NCI-H526 treated with DMSO at 0.1 percent for 48 hours (cell line): ENCODE measurements at regions not wholly inside any gene's neighbourhood (a gene's known extent, or its start where the extent isn't known, plus 50 kb on each side); places are given as distances from the start of the nearest gene placed in this dataset.
"Not testable (repeated sequence)": the region's sequence is repeated elsewhere in the genome, so short reads cannot be mapped to it uniquely, and the experiment has no call there.

Source experiments
- DNase-seq: peaks from one replicate; lab custom pipeline; 2025; lab: John Stamatoyannopoulos, UW

DNA sequence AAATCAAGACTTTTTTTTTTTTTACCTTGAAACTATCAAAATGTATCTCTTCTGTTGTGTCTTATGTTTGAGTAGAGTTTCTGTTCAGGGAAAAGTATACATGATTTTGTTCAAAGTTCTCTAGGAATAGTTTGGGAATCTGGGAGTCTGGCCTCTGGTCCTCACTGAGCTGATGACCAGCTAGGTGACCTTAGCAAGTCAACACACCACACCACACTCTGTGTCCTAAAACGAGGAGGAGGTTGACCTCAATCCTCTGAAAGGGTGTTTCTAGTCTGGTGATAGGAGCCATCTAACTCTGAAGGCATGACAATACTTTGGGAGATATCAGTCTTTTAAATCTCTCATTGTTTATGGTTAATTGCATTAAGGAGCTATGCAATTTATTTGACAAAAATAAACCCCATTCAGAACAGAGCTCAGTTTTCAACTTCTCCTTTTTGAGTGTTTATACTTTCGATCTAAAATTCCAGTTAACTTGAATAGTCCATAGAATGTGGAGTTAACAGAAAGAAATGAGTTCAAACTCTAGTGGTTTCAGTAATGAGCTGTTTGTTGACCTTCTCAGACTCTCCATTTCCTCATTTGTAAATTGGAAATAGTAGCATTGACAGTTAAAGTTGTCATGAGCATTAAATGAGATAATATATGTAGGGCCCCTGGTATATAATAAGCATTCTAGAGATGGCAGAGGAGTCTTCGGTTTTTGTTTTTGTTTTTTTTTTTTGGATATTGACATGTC, 112.2 kb upstream of the LRRN1 start:
- no peak for DNase-seq

DNA sequence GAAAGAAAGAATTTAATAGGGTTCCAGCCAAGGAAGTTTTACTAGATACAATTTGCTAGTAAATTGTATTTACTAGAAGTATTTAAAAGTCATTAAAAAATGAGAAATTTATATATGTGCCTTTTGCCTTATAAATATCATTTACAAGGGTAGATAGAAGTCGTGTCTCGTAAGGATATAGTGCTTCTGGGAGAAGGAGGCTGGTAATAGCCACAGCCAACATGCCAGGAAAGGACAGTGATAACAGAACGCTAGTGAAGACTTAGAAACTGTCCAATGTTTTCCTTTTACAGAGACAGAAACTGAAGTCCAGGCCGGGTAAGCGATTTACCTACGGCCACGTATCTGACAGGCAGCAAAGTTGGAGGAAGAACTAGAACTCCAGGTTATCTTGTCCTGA, 113.5 kb upstream of the LRRN1 start:
- no peak for DNase-seq

DNA sequence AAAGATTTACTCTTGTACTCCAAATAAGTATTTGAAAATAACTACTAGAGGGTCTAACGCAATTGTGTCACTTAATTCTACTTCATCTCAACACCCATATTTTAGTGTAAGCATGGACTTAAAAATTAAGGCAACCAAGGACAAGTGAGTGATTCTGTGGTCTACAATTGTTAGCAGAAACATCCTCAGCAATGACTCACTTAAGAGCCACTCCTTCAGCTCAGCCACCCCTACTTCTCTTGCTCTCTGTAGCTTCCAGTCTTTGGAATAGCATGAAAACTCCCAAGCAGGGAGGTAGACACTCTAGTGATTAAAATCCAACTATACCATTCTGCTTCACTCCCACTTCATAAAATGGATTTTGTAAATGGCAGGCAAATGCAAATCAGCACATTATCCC, 116.0 kb upstream of the LRRN1 start:
- no peak for DNase-seq

DNA sequence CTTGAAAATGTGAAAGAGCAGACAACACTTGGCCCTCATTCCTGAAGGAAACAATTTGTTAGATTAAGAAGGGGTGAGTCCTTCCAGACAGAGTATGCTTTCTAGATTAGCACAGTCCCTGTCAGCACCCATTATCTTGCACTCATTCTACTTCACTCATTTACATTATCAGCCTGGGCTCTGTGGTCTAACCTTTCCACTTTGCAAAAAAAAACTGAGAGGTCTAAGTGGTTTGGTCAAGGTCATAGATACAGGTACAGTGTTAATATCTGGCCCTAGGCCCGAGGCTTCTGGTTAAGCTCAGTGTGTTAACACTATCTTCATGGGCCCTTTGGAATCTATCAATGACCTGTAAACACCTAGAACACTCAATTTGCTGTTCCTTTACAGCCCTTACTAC, 123.4 kb upstream of the LRRN1 start:
- no peak for DNase-seq

DNA sequence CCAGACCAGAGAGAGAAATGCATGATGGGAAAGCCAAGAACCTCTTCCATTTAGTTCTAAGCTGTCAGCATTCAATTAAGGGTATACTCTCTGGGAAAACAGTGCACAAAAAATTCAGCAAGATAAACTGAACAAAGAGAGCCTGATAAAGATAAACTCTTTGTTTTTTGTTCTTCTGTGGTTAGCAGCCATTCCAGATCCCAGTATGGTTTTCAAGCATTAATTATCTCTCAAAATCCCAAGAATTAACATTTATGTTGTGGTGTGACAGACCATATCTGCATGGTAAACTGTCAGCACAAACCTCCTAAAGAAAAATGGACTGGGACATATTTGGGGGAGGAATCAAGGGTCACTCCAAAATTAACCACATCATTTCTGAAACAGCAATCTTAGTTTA, 124.0 kb upstream of the LRRN1 start:
- no peak for DNase-seq

DNA sequence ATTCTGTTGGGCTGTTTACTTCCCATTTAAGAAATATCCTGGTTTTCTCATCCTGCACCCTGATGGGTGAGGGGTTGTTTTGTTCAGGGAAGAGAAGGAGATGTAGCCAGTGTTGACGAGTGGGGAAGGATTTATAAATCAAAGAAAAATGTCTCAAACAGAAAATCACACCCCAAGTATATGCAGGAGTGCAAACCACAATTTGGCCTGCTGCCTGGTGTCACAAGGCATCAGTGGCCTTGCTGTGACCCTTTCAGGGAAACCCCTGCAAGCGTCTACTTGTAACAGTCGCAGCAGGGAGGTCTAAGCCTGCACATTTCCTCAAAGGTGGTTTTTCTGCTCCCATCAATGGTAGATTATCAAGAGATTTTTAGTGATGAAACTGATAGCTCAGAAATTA, 132.6 kb upstream of the LRRN1 start:
- no peak for DNase-seq

DNA sequence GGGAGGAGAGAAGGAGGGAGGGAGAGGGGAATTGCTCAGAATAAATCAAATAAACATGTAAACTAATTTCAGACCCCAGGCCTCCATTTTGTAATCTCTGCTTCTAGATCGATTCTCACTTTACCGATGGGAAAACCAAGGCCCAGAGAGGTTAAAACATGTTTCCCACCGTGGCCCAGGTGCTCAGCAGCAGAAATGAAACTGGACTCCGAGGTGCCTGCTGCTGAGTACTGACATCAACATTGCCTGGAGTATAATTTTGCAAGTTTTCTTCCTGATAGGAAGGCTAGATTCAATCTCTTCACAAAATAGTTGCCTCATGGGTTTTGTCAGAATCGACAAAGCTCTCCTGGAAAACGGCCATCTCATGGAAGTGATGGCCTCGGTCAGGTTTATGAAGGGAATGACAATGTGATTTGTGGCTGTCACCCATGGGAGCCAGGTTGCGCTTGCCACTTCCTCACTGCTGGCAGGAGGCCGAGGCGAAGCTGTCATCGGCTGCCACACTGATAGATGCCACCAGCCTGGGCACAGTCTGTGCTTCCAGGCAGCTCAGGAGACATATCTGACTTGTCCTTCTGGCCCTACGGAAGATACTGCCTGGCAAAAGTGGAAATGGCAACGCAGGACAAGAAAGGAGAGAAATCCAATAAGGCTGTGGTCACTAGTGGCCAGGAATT, 133.1 kb upstream of the LRRN1 start:
- no peak for DNase-seq

DNA sequence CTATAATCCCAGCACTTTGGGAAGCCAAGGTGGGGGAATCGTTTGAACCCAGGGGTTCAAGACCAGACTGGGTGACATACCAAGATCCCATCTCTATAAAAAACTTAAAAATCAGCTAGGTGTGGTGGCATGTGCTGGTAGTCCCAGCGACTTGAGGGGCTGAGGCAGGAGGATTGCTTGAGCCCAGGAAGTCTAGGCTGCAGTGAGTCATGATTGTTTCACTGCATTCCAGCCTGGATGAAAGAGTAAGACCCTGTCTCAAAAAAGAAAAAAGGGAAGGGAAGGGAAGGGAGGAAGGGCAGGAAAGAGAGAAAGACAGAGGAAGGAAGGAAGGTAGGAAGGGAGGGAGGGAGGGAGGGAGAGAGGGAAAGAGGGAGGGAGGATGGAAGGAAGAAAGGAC, 133.7 kb upstream of the LRRN1 start:
- DNase-seq = no peak

DNA sequence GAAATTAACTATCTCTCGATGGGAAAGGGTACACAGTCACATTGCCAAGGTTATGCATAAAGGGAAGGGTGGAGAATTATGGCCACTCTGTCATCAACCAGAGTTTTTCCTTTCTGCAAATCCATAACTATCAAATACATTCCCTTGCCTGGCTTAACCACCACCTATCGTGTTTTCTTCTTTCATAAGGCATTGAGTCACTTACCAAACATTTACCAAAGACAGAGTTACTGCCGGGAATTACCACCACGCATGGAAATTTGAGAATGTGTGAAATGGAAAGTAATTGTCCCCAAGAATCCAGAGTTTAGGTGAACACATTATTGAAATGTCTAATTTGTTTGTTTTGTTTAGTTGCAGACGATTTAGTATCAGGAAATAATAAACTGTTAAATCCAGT, 134.3 kb upstream of the LRRN1 start:
- no peak for DNase-seq

DNA sequence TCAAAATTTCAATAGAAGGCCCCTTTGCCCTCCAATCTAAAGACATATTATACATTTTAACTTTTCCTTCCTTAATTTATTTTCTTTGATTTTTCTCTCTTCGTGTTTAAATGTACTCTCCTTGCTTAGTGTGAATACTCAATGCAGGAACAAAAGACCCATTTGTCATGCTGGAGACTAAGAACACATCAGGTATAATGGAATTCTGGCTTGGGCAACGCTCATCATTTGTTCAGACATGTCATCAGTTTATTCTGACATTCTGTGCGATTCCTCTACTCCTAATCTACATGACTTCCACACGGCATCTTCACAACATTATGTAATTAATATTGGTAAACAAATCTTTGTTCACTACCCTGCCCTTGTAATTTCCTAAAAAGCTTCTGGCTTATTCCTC, 136.6 kb upstream of the LRRN1 start:
- no peak for DNase-seq

DNA sequence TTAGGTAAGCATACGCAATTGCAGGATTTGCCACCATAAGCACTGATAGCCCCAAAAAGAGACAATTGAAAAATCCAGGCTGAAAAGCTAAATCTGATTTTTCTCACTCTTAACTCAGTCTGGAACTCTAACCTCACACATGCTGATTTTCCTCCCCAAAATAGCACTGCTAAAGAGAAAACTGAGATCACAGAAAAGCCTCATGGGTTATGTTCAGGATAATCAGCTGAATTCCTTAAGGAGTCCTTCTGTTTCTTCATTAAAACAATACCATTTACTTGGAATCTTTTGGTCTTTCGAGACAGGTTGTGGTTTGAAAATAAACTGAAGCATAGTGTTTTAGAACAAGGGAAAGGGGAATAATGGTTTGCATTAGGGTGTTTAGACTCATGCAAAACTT, 144.3 kb upstream of the LRRN1 start:
- DNase-seq = no peak

DNA sequence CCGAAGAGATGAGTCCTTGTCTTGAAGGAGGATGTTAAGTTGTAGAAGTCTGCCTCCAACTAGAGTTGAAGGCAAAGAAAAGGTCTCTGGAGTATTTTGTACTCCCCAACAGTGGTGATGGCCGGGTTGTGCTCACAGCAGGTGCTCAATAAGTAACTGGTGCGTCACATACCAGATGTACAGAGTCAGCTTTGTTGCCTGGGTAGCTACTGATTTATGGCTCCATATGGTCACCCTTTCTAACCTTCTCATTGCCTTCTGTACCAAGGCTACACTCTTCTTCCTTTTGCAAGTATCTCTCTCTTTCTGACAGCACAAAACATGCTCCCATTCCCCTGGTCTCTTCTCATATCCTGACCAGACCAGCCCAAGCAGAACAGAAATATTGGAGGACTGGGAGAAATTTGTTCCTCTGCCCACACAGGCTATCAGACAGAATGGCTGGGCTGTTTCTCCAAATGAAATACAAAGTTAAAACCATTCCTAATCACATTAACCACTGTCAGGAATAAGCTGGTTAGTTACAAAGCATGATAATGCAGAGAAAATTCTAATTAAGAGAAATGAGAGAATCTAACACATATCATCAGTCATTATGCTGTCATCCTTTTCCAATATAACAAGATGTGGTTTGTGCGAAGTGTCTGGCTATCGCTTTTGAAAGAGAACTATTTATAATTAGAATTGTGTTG, 150.1 kb upstream of the LRRN1 start:
- DNase-seq = no peak

DNA sequence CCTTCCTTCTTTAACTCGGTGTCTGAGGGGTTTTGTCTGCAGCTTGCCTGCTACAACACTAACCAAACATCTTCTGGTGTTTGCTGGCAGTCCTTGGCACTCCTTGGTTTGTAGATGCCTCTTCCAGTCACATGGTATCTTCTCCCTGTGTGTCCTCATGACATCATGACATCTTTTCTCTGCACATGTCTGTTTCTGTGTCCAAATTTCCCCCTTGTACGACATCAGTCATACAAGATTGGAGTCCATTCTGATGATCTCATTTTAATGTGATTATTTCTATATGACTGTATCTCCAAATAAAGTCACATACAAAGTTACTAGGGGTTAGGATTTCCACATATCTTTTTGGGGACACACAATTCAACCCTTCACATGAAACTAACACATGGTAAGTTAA, 152.3 kb upstream of the LRRN1 start:
- DNase-seq = no peak

DNA sequence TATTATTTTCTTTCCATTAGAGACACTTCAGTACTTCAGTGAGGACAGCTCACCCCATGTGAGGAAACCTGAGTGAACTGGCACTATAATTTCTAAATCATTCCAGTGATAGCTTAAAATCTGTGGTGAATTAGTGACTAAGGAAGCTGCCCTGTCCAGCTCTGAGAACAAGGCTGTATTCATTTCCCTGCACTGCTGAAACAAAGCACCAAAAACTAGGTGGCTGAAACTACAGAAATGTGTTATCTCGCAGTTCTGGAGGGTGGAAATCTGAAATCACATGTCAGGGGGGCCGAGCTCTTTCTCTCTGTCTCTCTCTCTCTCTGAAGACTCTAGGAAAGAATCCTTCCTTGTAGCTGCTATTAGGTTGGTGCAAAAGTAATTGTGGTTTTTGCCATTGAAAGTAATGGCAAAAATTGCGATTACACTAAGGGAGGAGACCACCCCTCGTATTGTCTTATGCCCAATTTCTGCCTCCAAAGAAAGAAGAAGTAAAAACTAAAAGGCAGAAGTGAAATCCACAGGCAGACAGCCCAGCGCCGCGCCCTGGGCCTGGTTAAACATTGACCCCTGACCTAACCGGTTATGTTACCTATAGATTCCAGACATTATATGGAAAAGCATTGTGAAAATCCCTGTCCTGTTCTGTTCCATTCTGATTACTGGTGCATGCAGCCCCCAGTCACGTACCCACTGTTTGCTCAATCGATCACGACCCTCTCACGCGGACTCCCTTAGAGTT, 153.0 kb upstream of the LRRN1 start:
- DNase-seq = not testable (repeated sequence)

DNA sequence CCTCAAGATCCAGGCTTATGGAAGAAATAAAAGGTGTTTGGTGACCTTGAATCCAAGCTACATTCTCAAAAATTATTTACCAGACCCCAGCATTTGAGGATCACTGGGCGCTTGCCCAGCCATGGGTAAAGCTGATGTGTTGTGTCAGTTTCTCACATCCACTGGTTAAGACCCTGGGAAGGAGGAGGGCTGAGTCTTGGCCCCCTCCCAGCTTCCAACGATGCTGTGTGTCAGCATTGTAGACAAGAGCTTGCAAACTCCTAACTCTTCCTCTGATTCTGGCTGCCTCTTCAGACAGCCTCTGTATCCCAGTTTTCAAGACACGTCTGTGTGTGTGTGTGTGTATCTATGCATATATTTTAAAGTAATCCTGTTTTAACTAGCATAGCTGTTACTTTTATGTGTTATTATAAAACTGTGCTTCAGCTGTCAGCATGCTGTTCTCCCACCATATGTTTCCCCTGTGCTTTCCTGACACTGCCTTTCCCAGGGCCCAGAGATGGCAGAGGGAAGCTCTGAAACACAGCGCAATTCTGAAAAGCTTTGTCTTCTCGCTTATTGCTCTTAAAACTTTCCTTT, 157.3 kb upstream of the LRRN1 start:
- DNase-seq = no peak

DNA sequence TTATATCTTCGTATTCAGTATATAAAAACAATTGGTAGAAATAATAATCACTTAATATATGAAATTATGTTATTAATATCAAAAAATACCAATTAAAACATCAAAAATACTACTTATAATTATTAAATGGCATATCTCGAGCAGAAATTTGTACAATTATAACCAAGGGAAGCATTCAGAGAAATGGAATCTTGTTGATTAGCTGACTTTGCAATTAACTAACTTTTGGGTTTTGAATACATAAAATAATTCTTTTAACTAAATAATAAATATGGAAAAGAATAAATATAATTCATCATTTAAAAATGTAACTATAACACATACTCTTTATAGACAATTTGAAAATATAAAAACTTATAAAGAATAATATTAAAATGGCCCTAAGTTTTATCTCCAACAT, 160.2 kb upstream of the LRRN1 start:
- no peak for DNase-seq

DNA sequence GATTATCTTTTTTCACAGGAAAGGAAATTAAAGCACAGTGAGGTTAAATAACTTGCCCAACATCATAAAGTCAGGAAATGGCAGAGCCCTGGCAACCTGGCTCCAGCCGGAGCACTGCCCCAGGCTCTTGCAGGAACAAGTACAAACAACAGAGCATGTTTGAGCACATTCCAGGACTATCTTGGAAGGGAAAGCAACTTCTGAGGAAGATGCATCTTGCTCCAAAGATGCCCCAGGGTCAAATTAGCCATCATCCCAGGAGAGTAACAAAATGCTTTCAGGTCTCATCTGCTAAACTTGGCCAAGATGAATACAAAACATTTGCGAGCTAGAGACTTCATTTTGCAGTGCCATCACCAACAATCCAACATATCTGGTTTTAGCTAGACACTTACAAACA, 162.4 kb upstream of the LRRN1 start:
- DNase-seq = no peak

DNA sequence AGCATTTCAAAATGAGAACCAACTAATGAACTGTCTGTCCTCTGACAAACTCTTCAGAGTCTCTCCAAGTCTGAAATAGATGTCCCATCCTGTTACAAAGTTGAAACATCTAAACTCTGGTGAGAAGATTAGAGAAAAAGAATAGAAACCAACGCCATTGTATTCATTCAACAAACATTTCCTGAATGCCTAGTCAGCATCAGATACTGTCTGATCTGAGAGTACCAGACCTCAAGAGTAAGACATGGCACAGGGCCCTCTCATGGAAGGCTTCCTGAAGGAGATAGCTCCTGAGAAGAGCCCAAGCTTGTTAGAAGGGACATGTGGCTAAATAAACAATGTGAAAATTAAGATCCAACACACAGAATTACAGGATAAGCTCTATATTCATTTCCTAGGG, 164.1 kb upstream of the LRRN1 start:
- no peak for DNase-seq

DNA sequence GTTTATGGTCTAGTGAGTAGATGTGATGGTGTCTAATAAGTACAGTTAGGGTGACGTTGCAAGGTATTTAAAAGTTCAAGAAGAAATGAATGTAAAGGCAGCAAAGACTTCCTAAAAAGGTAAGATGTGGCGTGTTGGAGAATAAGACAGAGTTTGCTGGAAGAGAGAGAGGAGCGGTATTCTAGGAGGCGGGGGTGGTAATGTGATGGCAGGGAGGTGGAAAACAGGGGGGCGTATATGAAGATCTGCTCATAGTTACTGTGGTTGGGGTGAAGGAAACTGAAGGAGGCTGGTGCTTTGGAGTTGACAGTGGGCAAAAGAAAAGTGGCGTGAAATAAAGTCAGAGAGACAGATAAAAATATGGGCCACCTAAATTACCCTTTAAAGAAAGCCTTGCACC, 164.9 kb upstream of the LRRN1 start:
- no peak for DNase-seq

DNA sequence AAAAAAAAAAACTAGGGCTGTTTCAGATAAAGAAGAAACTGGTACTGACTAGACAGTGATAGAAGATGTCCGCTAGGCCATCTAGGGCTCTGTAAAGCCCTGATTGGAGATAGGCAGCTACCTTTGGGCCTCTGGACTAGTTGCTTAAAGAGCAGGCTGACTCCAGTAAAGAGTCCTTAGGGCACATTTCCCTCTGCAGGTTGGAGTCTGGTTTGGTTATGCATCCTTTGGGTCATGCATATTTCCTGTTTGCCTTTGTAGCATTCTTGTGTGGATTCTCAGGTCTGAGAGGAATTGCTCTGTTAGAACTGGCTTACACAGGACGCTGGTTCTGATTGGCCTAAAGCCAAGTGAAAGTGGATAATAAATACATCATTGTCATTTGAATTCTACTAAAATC, 165.5 kb upstream of the LRRN1 start:
- no peak for DNase-seq

DNA sequence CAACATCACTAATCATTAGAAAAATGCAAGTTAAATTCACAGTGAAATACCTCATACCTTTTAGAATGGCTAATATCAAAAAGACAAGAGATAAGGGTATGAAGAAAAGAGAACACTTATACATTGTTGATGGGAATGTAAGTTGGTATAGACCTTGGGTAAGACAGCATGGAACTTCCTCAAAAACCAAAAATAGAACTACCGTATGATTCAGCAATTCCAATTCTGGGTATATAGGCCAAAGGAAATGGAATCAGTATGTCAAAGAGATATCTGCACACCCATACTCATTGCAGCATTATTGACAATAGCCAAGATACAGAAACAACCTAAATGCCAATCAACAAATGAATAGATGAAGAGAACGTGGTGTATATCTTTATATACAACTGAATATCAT, 166.8 kb upstream of the LRRN1 start:
- no peak for DNase-seq

DNA sequence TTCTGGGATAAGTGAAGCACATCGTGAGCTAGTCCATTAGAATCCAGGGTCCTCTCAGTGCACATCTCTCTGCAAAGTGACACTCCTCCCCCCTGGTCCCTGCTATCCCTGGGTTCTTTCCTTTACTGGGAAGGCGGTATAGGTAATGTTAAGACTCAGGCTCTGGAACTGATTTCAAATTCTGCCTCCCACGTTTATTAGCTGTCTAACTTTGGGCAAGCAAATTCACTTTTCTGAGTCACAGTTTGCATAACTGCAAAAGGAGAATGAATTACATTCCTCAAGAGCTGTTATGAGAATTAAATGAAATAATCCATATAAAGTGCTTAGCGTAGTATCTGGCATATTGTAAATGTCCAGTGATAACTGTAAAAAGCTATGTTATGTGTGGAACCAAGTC, 168.1 kb upstream of the LRRN1 start:
- no peak for DNase-seq
